Astrocyte (in vitro differentiated cells and primary cell): ENCODE measurements at regions not wholly inside any gene's neighbourhood (a gene's known extent, or its start where the extent isn't known, plus 50 kb on each side); places are given as distances from the start of the nearest gene placed in this dataset.

Experiments
- EZH2 ChIP-seq: IDR thresholded peaks from 2 replicates; pipeline ENCODE4 v1.6.1; 2012; ENCODE audit warnings: mild to moderate bottlenecking, low read length, inconsistent platforms; ENCODE audit not compliant: insufficient read depth
- TF ChIP-seq, protein P1 (sequence below): IDR thresholded peaks from 2 replicates; pipeline ENCODE4 v1.5.1; 2011; ENCODE audit warnings: low read depth, mild to moderate bottlenecking, inconsistent platforms, low read length, moderate library complexity; ENCODE audit not compliant: insufficient read depth

- TF ChIP-seq, protein P1, sequence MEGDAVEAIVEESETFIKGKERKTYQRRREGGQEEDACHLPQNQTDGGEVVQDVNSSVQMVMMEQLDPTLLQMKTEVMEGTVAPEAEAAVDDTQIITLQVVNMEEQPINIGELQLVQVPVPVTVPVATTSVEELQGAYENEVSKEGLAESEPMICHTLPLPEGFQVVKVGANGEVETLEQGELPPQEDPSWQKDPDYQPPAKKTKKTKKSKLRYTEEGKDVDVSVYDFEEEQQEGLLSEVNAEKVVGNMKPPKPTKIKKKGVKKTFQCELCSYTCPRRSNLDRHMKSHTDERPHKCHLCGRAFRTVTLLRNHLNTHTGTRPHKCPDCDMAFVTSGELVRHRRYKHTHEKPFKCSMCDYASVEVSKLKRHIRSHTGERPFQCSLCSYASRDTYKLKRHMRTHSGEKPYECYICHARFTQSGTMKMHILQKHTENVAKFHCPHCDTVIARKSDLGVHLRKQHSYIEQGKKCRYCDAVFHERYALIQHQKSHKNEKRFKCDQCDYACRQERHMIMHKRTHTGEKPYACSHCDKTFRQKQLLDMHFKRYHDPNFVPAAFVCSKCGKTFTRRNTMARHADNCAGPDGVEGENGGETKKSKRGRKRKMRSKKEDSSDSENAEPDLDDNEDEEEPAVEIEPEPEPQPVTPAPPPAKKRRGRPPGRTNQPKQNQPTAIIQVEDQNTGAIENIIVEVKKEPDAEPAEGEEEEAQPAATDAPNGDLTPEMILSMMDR = no peak
- no peak for TF ChIP-seq EZH2
These were observed 354.1 kb upstream of the B3GALT2 start for GRCh38 chr1:193540511-193540910.
